Stimulated activated CD4-positive, alpha-beta T cell treated with anti-CD3 and anti-CD28 coated beads, Interleukin-15, amount 100 ng/mL, for 1 hour (primary cell): ENCODE measurements at regions not wholly inside any gene's neighbourhood (a gene's known extent, or its start where the extent isn't known, plus 50 kb on each side); places are given as distances from the start of the nearest gene placed in this dataset.

Source experiments
- DNase-seq, 2 donors: peaks; one replicate each; pipeline ENCODE4 v3.0.0-alpha.2; 2020; ENCODE audit warnings: low read depth in 1 of 2, low spot score in 1 of 2

DNA sequence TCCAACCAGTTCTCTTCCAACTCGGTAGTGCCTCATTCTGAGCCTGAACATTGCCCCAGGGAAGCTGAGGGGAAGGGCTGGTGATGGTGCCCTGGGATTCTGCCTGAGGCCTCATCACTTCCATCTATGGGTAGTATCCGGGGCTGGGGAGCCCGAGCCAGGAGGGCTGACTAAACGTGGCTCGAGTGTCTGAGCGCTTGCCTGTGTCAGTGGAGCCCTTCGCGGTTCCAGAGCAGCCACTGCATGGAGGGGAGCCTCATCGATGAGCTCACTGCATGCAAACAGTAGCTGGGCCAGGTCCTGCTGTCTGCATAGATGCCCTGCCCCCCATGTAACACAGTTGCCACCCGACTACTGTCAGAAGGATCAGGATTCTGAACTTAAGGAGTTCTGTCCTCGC, 129.3 kb downstream of the GLI2 start:
- no peak for DNase-seq

DNA sequence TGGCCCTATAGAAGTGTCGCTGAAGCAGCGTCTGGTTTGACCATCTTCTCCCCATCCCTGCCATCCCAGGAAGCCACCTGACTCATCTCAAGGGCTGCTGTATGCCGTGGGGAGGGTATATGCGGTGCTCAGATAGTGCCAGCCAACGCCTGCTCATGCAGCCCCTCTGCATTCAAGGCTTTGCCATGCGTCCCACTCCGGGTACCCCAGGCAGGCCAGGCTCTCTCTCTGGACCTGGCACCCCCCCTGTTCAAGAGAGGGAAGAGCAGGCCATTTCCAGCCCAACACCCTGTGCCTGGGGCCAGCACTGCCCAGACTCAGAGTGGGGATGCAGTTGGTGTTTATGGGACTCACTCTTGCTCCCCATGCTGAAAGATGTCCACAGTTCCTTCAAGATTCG, 130.0 kb downstream of the GLI2 start:
- no peak for DNase-seq

DNA sequence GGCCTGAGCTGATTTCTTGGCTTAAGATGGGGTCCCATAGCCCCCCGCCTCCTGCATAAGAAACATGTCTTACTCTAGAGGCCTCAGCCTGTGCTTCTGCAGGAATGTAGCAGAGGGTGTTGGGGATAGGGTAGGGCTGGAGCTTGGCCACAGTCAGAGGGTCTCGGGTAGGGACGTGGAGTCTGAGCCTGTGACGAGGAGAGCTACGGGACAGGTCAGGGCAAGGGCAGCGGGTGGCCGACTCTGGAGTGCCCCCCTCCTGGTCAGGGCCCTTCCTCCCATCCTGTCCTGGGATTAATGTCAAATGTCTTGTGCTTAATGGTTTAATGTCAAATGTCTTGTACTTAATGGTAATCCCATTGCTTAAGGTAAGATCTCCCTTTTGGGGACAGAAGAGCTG, 130.4 kb downstream of the GLI2 start:
- no peak for DNase-seq

DNA sequence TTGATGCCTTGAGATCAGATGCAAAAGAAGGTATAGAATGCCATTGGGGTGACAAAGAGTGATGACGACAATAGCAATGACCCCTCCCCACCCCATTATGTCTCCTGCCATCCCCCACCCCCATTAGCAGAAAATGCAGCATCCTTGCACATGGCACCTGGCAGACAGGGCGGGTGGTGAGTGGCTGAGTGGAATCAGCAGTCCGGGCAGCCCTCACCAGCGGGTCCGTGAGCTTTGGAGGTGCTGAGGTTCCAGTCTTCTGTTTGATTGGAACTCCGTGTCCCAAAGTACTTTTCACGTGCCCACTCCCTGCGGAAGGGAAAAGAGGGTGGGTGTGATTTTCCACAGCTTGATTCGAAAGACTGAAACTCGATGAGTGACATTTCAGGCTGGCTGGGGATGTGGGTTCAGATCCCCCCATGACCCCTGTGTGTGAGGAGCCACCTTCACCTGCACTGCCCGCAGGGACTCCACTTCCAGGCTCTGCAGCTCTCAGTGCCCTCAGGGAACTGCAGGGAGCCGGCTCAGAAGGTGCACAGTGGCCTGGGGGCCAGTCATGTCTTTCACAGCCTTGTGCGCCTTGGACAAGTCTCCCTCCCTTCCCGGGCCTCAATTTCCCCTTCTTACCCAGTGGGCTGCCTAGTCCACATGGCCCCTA, 130.9 kb downstream of the GLI2 start:
- no peak for DNase-seq

DNA sequence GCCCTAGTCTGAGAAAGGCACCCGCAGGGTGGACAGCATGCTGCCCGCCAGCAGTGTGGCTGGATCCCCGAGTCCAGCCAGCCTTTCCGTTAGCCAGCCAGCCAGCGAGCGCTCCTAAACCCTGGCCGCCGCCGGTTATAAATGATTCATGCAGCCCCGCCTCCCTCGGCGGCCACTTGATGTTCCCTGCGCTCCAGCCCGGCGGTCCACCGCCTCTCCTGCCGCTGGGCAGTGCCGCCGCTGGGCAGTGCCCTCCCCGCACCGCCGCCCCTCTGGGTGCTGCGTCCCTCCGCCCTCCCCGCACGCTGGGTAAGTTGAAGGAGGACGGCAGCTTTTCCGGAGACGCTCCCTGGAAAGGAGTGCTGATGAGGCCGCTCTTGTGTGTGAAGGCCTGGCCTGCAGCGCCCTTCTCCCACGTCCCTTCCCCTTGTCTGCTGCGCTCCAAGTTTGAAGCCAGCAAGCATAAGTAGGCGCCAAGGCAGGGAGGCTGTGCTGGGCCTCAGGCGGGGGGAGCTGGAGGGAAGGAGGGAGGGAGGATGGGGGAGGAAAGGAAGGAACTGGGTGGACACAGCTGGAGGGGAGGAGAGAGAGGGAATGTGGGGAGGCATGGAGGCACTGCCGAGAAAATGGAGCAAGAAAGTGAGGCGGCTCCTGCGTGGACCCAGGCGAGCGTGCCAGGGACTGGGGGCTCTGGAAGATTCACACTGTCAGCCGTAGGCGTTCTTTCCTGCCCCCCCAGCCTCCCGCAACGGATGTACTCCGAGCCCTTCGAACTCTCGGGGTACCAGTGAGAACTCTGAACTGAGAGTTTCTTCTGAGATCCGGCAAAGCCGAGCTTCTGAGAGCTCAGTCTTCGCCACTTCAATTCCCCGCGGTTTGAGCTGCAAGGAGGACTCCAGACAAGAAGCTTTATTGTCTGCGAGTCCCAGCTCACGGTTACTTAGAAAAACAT, 131.9 kb downstream of the GLI2 start:
- DNase-seq: no peak

DNA sequence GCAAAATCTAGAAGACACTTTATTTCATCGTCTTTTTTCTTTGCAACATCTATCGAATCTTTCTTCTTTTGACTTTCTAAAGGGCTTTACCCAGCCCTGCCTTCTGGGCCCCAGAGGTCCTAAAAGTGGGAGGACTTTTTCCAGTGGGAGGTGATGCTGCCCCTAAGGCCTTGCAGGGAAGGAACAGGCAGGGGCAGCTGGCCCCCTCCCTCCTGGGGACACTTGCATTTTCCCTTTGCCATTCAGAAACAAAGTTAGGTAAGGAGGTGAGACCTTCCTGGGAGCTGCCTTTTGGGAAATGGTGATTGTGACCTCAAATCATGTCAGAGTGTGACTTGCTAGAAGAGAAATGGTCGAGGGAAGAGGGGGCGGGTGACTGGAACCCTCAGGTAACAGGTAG, 132.7 kb downstream of the GLI2 start:
- no peak for DNase-seq

DNA sequence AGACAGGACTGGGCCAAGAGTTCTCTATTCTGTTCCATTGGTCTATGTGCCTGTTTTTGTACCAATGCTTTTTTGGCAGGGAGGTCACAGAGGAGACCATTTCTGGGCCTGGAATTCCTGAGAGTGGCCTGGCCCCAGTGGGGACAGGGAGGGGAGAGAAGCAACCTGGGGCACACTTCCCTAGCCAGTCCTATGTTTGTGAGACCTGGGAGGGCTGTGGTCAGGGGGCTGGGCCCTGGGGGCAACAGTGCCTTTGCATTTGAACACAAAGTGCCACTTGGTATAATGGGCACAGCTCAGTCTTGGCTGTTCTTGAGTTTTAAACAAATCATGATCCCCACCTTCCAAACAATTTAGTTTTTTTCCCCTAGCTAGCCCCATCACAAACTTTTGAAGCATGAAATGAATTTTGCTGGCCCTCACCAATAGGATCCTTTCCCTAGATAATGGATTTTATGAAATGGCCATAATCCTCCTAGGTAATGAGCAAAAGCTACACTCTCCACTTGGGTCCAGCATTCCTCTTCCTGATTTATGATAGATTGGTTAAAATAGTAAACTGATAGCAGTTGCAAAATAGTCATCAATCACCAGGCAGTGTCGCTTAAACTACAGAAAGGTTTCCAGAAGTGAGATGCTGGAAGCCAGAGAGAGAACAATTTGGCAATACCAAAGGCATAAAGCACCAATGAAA, 133.5 kb downstream of the GLI2 start:
- DNase-seq: no peak

DNA sequence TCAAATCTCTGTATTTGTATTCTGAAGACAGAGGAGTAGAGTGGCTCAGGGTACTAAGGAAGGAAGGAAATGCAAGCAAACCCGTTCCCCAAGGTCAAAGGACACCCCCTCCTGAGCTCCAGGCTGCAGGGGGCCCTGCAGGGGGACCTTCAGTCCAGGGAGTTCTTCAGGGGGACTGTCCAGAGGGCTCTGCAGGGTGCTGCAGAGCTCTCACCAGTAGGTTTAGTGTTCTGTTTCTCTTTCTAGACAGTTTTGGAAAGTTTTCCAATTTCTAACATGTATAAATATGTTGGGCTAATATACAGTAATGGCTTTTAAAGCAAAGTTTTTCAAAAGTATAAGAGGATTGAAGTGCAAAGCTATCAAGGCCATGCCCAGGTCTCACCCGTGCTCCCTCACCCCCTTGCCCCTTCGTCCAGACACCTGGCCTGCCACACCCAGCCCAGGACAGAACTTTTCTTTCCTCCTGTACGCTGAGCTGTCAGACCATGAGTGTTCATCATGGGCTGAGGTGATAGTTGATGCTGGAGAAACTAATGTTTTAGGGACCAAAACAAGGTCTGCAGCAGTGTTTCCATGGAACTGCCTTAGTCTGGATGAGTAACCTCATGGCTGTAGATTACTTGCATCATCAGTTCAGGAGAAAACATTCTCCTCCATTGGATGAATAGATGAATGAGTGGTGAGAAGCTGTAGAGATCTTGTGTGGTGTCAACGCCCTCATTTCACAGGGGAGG, 134.2 kb downstream of the GLI2 start:
- DNase-seq: no peak

DNA sequence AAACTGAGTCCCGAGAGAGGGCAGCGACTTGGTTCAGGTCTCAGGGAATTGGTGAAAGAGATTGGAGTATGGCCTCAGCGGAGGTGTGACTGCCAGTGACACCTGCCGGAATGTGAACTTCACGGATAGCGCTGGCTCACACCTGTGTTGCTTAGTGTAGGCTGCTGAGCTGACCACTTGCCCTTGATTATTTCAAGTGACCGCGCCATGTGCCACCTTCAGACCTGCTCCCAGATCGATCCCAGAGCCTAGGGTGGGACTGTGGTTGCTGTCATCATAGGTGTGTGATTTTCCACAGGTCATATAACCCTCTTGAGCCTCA, 134.8 kb downstream of the GLI2 start:
- DNase-seq: no peak

DNA sequence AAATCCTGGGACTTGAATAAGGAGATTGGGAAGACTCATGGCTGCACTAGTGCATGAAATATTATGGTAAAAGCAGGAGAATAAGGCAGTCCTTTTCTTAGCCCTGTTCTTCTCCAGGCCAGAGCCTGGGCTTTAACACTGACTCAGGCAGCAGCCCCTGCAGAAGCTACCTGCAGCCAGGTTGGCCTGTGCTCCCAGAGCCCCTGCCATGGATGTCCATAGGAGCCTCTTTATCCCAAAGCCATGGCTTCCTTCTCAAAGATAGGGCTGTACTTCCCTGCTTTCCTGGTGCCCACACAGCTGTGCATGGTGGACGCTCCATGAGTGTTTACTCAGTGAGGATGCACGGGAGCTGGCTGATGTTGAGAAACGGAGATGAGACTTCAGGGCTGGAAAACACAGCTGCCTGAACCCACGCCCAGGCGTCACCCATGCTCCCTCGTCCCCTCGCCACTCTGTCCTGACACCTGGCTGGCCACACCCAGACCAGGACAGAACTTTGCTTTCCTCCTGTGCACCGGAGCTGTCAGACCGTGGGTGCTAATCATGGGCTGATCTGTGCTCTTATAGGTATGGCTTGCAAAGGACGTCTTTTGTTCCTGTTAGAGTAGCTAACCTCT, 135.5 kb downstream of the GLI2 start:
- DNase-seq: no peak

DNA sequence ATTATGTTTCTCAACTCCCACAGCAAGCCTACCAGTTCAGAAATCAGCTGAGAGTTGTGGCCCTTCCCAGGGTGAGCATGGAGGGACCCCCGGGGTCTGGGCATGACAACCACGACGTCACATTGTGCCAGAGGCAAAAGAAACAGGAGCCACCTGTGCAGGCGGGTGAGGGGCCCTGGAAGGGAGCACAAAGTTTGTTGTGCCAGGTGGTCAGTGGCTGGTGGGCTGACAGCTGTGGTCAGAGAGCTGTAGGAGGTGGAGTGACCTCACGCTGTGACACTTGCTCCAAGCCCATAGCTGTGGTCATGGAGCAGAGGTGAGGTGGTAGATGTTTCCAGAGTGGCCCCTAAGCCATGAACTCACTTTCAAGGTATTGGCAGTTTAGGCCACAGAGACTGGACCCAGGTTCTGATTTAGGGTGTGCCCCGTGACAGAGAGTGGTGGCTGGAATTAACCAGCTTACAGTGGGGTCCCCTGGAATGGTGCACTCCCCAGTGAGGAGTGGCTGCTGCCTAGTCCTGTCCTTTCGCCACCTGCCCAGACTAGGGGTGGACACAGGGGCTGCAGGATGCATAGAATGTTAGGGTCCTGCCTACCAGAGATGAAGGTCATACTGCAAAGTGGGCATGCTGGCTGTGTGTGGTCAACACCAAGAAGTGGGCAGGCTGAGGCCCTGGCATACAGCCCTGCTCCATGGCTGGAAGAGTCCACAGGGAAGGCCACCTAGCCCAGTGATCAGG, 136.4 kb downstream of the GLI2 start:
- no peak for DNase-seq

DNA sequence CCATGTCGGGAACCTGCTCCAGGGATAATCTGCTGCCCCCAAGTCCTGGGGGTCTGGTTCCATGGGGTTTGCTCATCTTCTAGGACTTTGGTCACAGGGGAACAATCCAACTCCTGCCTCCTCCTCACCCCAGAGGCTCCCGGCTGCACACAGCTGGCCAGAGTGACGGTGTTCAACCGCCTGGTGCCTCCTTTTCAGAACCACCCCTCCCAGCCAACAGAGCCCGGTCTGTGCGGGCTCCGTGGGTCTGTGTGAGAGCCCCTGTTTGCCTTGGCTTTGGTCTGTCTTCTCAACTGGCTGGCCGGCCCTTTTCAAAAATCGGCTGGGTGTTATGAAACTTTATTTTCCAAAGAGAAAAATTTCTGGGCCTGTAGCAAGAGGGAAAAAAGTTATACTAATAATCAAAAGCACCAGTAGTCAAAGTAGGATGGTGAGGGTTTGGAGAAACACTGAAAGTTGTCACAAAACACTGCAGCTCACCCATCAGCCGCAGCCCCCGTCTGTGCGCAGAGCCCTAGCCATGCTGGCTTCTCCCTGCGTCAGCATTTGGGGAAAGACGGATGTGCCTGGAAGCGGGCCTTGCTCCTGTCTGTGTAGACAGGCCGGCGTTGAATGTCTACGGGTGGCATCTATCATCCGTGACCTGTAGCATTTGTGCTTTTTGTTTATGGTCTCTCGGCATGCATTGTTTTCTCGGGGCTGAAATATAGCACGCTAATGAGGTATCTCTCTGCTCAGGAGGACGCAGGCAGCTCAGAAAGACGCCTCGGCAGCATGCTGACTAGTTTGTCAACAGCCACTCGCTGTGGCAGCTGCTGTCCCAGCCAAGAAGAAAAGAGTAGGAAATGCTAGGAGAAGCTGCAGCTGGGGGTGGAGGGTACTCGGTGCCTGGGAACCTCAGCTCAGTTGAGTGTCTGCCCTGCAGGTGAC, 138.6 kb downstream of the GLI2 start:
- DNase-seq: no peak

DNA sequence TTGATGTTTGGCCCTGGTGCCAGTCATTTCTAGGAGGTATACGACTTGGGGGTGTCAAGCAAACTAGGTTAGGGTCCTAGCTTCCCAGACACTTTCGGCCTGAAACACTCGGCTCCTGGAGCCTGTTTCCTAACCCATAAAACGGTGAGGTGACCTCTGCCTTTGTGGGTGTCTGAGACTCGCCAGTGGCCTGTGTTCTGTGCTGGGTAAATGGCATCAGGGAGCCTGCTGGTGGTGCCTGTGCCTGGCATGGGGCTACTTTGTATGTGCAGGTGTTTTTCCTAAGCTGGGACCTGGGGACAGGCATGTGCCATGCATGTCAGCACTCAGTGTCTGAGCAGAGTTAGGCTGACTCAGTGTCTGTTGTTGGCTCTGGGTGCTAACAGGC, 139.2 kb downstream of the GLI2 start:
- DNase-seq: no peak

DNA sequence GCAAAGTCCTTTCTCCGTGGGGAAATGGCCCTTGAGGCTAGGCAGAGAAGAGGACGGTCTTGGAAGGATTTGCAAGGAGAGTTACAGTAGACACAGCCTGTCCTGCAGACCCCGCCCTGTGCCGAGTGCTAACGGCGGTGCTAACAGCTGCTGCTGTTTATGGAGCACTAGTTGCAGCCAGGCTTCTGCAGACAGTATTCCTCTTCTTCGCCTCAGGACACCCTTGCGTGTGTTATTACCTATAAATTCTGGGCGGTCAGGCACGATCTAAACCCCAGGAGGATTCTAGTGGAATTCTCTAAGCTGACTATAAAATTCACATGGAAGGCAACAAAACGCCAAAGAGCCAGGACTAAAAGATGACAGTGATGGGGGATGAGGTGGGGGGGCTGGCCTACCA, 139.8 kb downstream of the GLI2 start:
- no peak for DNase-seq

DNA sequence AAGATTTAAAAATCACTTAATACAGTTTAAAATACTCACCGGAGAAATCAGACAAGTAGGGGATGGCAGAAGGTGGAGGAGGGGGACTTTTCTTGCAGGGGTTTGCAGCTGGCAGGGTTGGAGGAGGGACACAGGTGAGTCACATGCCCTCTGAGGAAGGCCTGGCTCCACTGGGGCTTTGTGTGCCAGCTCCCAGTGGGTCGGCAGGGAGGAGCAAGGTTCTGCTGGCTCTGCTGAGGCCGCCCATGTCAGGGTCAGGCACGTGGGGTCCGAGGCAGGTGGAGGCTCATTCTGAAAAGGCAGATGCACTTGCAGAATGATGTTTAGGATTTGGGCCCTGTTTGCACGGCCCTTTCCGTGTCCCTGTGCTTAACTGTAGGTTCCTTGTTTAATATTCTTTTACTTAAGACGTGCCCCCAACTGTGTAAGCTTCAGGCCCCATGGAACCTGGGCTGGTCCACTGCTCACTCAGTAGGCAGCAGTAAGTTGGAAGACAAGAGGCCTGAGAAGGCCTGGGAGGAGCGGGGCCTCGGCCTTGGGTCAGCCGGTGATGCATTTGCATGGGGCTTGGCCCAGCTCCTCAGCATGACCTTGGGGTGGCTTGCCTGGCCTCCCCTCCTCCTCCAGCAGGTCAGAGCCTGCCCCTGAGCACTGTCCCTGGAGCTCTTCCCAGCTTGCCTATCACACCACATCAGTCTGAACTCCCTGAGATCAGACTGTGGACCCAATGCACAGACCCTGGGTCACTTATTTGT, 141.0 kb downstream of the GLI2 start:
- DNase-seq: no peak

DNA sequence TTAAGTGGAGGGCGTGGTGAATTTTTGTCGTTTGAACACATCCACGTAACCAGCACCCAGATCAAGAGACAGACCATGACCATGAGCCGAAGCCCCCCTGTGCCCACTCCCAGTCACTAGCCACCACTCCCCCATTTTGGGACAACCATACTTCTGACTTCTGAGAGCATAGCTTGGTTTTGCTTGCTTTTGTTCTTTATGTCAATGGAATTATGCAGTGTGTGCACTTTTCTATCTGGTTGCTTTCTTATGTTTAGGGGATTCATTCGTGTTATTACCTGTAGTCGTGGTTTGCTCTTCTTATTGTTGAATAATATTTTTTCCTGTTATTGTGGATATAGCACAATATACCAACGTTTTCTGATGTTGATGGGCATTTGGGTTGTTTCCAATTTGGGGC, 141.7 kb downstream of the GLI2 start:
- no peak for DNase-seq

DNA sequence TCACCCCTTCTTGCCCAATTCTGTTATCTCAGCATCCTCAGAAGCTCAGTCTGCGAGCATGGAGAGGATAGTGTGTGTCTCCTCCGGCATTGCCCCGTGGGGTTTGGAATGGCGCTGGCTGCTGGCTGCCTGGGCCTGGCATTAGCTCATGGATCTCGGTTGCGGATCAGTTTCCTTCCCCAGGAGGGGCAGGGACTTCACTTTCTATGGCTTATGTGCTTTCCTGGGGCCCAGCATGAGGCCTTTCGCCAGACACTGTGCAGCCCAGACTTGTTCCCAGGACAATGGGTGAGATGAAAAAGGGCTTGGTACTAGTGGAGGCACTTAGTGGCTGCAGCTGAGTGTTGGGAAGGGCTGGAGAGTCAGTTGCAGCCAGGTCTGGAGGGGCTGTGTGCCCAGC, 143.3 kb downstream of the GLI2 start:
- DNase-seq: no peak

DNA sequence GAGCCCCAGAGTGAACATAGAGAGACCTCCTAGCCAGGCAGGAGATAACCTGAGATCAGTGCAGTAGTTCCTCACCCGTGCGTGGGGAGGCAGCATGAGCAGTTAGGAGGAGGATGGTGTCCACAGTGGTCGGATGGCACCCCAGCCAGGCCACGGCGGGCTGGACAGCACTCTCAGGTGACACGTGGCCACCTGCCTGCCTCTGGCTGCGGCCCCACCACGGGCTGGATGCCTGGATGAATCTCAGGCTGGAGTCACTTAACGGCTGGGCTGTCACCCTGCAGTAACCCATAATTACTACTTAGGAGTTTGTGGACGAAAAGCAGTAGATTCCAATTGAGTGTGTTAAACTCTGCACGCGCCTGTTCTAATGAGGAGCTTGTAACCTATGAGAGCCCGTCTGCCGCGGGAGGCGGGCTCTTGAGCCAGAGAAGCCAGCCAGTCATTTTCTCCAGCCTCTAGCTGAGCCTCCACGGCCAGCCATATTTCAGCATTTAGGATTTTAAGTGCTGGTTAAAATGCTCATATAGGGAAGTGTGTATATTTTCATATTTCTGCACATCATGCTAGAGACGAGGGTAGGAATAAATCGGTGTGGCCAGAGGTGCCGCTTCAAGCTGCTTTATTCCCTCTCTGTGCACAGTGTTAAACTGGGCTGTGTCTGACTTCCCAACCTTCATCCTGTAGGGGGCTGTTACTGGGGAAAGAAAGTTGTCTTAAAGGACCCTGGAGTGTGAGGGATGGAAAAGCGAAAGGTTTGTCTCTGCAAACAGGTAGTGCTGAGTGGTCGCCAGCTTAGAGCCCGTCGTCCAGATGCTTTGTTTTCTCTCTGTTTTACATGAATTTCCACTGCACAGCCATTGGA, 144.0 kb downstream of the GLI2 start:
- no peak for DNase-seq
